HuH-7 (cell line): ENCODE measurements at regions not wholly inside any gene's neighbourhood (a gene's known extent, or its start where the extent isn't known, plus 50 kb on each side); places are given as distances from the start of the nearest gene placed in this dataset.
"Not testable (repeated sequence)": the region's sequence is repeated elsewhere in the genome, so short reads cannot be mapped to it uniquely, and the experiment has no call there.

Experiments used
- DNase-seq: peaks from one replicate; pipeline ENCODE4 v3.0.0; 2011; ENCODE audit warnings: low spot score

DNA sequence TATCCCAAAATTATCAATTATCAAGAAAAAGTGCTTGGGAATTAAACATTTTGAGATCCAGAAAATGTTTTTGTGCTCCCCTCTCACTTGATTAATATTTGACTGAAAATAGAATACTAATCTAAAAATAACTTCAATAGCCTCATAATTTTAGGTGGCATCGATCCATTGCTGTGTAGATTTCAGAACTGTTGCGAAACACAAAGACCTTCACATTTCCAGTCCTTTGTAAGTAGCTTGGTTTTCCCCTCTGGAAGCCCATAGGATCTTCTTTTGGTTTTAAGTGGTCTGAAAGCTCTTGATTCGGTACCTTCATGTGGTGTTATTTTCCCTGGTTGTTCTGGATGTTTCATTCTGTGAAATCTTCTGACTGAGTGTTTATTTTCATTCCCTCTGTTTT, 176.5 kb downstream of the NUFIP1 start:
- no peak for DNase-seq

DNA sequence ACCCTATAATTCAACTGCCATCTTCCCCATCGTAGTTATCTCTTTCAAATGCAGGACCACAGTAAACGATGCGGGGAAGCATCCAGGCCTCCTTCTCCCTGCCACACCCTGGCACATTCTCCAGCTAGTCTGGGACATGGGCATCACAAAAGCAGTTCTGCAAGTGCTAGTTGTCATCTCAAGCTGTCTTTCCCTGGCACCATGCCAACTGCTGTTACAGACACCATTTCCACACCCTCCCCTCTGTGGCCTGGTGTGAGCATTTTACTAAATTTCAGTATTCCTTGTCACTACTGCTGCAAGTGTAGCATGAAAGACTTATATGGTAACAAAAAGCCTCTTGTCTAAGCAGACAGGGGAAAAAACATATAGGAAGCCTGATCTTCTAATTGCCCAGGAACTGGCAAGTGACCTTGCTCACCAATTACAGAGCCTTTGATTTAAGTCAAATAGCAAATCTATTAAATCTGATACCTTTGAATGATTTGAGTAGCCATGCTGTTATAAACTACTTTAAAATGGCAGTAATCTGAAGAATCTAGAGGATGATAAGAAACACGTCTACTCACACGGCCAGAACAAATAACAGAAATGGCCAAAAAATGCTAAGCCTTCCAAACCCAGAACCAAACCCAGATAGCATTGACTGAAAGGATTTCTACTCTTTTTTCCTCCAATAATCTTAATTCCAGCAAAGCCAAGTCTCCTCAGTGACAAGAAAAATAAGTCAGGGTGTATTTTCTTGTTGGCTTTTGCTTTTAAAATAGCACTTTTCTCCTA, 179.0 kb downstream of the NUFIP1 start:
- DNase-seq, result no peak

DNA sequence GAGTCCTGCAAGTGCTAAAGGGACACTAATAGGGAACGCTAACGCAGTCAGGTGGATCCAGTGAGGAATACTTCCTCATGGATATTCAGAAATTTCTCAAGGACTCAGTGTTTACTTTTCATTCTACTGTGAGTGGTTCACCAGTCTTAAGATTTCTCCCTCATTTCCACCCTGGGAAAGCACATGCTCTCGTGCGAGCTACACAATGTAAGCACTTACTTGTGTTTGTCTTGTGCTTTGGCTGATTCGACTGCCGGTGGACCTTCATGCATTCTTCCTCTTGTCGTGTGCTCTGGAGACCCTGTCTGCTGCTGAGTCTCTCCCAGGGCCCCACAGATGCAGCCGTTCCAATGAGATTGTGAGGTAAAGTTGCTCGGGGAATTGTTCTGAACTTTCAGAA, 180.1 kb downstream of the NUFIP1 start:
- DNase-seq, result no peak

DNA sequence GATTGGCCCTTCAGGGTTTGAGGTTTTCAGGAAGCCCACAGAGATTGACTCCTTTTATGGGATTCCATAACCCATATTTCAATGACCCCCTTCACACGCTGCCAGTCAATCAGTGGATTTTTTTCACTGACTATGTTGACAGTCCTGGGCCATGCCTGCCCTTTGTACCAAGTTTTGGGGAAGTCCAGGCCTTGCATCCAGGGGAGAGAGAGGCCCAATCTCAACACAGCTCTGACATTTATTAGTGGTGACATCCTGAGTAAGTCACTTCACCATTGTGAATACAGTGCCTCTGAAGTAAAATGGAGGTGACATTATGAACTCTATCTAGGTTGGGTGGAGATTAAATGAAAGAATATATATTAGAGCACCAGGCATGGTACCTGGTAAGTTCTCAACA, 181.1 kb downstream of the NUFIP1 start:
- no peak for DNase-seq

DNA sequence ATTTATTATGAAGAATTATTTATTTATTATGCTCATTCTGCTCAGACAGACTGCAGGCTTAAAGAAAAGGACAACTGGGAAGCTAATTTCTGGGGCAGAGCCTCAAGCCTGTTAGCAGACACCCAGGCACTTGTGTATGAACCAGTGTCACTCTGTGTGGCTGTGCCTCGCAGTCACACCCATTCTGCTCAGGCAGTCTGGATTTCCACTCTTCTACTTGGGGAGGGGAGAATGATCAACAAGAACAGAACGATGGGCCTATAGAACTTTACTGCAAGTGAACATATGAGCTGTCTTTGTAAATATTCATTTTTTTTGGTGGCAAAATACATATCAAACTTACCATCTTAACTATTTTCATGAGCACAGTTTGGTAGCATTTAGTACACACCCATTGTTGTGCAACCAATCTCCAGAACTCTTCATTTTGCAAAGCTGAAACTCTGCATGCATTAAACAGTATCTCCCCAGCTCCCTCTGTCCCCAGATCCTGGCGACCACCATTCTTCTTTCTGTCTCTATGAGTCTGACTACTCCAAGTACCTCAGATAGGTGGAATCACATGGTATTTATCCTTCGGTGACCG, 181.7 kb downstream of the NUFIP1 start:
- no peak for DNase-seq

DNA sequence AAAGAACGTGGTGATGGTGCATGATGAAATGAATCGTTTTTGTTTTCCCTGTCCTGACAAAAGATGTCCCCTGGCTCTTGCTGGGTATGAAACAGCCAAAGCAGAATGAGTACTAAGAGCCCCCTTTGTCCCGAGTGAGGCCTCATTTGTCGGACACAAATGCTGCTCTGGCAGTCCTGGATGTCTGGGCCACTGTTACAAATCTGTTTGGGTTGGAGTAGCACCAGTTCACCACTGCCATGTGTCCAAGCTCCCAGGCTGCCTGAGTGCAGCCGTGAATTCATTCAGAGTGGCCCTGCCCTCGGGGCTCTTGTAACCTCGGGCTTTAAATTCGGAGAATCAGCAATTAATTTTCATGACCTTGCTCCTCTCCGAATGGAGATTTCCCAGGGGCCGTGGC, 182.4 kb downstream of the NUFIP1 start:
- no peak for DNase-seq

DNA sequence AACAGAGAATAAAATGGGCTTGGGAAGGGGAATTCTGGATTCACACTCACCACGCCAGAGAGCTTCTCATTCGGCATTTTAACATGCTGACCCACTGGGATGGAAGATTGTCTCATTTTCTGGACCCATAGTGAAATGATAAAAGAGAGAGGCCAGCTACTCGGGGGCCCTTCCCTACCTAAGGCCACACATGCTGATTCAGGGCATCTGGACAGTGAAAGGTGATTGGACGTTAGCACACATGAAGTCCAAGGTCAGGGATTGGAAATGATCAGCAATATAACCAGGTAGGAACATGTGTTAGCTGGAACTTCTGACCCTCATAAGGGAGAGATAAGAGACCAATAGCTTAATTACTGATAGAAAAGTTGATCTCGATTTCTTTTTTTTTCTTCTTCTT, 183.7 kb downstream of the NUFIP1 start:
- no peak for DNase-seq

DNA sequence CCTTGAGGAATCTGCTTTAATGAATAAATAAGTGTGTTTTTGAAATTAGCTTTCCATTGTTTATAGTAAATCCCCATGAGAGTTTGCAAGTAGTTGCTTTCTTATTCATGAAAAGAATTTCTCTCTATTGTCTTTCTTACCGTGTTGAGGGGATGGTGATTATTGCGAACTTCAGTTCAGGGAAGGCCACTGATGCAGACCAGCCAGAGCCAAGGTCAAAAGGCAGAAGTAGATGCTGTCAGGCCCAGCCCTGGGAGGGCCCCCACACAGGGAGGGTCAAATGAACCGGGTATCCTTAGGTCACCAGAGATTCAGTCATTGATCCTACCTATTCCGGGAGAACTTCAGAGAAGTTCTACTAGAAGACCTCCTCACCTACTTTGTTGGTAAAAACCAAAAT, 185.9 kb downstream of the NUFIP1 start:
- DNase-seq, result no peak

DNA sequence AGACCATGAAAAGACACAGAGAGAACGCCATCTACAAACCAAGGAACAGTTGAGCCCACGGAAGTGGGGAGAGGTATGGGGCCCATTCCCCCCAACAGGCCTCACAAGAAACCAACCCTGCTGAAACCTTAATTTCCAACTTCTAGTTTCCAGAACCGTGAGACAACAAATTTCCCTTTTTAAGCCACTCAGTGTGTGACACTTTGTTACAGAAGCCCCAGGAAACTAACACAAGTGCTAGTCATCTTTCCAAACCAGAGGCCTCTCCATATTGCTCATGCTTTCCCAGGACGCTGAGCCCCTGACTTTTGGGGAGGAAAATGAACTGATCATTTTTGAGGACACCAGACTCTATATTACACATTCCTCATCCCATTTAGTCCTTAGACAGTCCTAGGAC, 186.8 kb downstream of the NUFIP1 start:
- DNase-seq, result no peak

DNA sequence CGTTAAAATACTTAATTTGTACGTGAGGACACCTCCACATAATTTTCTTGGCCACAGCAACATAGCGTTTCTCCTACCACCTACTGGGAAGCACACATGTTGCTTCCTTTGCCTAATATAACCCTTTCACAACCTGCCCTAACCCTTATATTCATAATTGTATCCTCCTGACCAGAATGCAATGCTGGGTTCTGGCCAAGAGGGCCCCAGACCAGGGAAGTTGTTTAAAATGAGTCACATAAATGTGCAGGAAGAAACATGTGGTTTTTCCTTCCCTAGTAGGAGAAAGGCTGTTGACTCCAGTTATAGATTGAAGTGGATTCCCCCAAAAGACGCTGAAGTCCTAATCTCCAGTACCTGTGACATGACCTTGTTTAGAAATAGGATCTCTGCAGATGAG, 187.3 kb downstream of the NUFIP1 start:
- no peak for DNase-seq

DNA sequence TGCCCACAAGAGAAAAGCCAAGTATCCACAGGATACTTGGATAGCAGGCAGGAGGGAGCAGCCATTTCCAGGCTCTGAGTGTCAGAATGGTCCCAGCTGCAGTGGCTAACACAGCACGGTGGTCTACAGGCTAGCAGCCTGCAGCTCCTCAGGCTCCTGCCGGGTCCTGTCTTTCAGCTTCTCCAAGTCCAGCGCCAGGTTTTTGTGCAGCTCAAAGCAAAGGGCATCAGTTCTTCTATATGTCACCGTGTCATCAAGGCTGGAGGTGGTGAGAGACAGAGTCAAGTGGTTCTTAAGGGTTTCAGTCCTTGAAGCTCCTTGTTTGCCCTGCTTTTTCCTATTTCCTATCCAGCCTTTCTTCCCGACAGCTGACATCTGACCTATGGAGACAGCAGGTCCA, 188.6 kb downstream of the NUFIP1 start:
- DNase-seq, result no peak

DNA sequence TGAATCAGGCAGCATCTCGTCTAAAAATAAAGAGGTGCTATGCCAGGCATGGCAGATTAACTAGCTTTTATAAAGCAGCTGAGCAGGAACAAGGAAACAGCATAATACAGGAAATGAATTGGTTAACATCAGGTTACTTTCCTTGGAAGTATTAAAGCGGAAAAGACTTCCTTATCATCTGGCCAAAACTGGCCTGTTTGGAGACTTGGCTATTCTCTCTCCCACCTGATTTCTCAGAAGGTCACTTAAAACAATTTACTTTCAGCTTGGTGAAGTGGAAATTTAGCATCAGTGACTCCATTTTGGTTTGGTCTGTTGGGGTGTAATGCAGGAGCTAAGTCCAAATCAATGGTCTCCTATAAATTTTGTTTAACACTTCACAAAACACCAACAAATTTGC, 191.6 kb downstream of the NUFIP1 start:
- no peak for DNase-seq

DNA sequence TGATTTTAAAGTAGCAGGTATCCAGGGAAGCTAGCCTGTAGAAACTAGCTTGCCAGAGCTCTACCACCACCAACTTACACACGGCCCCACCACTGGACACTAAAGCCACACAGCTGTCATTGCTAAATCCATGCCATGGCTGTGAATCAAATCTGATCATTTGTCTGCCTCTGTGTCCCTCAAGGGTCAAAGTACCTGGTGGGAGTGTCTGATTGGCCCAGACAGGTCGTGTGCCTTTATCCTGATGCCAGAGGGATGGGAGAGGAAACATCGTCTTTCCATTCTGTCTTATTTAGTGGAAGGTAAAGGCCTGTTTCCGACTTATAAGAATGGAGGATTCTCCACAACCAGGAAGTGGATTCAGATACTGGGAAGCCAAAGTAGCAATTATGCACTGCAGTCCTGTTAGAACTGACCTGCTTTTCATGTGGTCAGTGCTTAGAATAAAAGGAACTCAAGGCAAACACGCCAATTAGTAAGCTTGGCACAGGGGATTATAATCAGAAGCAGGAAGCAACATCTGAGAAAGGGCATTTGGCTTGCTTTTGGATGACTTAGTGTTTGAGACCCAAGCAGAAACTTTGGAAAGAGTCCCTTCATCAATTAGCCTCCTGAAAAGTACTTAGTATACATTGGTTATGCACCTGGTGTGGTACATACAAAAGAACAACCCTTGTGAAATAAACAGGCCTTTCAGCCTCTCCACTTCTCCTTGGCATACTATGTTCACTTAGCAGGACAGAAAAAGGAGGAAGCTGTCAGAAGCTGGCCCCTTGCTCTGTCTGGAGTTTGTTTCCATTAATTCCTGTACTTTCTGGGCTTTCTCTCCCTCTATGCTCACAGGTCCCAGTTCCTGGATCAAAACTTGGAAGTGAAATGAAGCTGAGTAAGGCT, 192.4 kb downstream of the NUFIP1 start:
- DNase-seq, result no peak

DNA sequence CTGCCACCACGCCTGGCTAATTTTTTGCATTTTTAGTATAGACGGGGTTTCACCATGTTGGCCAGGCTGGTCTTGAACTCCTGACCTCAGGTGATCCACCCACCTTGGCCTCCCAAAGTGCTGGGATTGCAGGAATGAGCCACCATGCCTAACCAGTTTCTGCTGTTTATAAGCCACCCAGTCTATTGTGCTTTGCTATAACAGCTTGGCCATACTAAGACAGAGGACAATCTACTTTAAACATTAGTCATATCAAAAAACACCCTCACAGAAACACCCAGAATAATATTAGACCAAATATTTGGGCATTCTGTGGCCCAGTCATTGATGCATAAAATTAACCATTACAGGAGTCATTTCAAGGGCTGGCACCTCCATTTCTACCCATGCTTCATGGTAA, 193.2 kb downstream of the NUFIP1 start:
- DNase-seq, result not testable (repeated sequence)

DNA sequence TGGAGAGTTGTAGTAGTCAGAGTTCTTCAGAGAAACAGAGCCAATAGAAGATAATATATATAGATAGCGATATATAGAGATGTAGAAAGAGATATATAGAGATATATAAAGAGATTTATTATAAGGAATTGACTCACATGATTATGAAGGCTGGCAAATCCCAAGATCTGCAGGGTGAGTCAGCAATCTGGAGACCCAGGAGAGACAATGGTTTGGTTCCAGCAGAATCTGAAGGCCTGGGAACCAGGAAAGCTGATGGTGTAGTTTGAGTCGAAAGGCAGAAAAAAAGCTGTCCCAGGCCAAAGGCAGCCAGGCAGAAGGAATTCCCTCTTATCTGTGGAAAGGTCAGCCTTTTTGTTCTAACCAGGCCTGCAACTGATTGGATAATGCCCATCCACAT, 194.1 kb downstream of the NUFIP1 start:
- no peak for DNase-seq

DNA sequence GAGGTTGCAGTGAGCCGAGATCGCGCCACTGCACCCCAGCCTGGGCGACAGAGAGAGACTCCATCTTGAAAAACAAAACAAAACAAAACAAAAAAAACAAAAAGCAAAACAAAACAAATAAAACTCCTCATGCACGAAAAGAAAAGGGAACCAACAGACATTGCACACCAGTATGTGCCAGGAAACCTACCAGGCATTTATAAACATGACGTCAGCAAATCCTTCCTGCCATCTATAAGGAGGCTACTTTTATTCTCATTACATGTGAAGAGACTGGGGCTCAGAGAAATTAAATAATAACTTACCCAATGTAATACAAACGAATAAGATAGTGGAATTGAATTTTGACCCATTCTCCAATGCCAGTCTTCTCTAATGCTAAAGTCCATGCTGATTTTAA, 197.2 kb downstream of the NUFIP1 start:
- no peak for DNase-seq

DNA sequence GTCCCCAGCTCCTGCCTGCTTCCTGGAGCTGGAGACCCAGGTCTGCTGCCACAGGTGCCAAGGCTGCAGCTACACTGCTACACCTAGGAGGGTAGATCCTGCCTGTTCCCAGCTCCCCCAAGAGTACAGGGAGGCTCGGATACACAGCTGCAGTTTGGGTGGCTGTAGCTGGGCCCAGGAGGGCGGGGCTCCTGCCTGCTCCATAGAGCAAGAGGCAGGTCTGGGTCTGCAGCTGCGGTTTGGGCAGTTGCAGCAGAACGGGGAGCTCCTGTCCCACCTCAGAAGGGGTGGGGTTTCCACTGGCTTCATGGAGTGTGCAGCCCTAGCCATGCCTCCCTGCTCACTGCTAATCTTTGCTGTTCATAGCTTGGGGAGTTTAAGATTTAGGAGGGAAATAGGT, 199.0 kb downstream of the NUFIP1 start:
- DNase-seq, result no peak

DNA sequence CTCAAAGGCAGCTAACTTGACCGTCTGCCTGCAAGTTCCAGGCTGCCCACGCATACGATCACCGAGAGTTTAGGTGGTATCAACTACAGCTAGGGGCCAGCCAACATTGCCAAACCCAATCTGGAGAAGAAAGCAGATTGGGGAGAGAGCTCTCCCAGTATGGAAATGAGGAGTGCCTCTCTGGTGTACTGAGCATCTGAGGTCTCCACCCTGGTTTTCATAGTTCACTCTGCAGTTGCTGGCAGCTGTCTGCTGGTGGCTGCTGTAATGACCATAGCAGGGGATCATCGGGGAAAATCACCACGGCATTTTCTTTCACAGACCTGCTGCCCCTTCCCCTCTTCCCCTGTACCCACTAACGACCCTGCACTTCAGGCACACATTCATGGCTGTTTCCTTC, 201.7 kb downstream of the NUFIP1 start:
- no peak for DNase-seq

DNA sequence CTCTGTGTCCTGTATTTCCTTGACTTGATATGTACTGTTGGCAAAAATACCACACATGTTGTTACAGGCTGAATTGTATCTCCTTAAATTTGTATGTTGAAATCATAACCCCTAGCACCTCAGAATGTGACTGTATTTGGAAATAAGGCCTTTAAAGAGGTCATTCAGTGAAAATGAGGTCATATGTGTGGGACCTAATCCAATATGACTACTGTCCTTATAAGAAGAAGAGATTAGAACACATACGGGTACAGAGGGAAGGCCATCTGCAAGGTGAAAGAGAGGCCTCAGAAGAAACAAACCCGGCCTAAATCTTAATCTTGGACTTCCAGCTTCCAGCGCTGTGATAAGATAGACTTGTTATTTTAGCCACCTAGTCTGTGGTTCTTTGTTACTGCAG, 202.5 kb downstream of the NUFIP1 start:
- no peak for DNase-seq

DNA sequence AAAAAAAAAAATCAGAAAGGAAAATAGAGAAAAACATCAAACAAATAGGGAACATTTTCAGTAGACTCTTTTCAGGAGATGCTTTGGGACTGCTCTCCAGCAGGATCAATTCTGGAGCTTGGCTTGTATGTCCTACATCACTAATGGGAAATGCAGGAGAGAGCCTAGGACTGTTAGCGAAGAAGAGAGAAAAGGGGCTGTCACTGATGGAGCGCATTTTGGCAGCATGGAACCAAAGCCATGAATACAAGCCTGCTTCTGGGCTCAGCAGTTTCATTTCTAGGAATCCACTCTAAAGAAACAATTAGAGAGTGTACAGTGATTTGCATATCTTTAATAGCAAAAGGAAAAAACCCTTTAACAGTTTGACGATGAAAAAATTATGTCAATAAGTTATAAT, 203.9 kb downstream of the NUFIP1 start:
- no peak for DNase-seq

DNA sequence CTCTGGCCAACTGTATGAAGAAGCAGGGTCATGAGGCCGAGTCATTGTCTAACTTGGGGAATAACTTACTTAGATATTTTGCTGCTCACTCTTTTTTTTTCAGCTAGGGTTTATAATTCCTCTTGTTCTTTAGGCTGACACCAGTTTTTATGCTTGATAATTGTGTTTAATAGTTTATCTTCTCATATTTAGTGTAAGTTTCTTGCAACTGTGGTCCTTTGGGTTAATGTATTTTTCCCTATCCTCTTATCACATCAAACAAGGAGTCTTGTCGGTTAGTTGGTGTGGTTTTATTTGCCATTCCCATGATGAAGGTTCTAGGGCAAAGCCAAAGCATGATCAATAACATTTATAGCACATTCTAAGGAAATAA, 204.6 kb downstream of the NUFIP1 start:
- no peak for DNase-seq

DNA sequence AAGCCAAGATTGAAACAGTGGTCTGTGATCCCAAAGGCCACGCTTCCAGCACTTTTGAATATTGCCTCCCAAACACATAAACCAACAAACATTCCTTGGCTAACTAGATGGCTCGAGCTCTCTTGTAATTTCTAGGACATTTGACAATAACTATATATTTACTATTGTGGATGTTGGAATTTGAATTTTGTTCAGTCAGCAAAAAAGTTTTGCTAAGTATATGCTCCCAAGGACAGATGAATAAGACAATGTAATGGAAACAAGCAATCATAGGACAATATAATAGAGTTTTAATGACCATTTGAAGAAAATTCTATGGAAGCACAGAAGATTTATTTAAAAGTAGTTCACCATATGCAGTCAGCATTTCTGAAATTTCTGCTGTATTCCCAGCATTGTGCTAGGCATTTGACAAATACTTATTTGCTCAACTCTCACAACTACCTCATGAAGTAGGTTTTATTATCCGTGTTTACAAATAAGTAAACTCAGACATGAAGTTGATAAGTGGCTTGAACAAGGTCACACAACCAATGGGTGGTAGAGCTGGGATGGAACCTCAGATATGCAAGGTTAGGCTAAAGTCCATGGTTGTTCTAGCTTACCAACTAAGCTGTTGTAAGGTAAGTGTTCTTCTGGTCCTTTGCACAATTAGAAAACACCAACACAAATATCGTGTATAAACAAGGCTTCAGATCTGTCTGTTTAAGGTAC, 205.1 kb downstream of the NUFIP1 start:
- peak; percentile 41 for DNase-seq
